H1 (cell line): ENCODE measurements at regions not wholly inside any gene's neighbourhood (a gene's known extent, or its start where the extent isn't known, plus 50 kb on each side); places are given as distances from the start of the nearest gene placed in this dataset.

Experiments used
- ATF3 ChIP-seq: IDR thresholded peaks from 2 replicates; pipeline ENCODE4 v1.6.1; 2011; ENCODE audit warnings: low read depth, mild to moderate bottlenecking, low read length; ENCODE audit not compliant: insufficient read depth
- CHD7 ChIP-seq: fragments of 300-600 bp; sonication (generic); IDR thresholded peaks from 2 replicates; pipeline ENCODE4 v1.7.1; 2012; ENCODE audit warnings: low read length, moderate library complexity, mild to moderate bottlenecking, inconsistent platforms; ENCODE audit not compliant: insufficient replicate concordance
- CTBP2 ChIP-seq: IDR thresholded peaks from 2 replicates; pipeline ENCODE4 v1.7.0; 2011; ENCODE audit warnings: borderline replicate concordance, mild to moderate bottlenecking, moderate library complexity, mixed read lengths, low read length; ENCODE audit not compliant: insufficient read depth, insufficient read length
- CTCF ChIP-seq, 3 experiments: IDR thresholded peaks; 1 replicate in 2 of 3; 2 replicates in 1 of 3; pipeline versions ENCODE4 v1.5.1 to v1.6.1; 2011; ENCODE audit warnings: low read length in 3 of 3, mild to moderate bottlenecking in 3 of 3, inconsistent platforms in 2 of 3, low read depth in 1 of 3, moderate library complexity in 1 of 3; ENCODE audit not compliant: insufficient read depth in 1 of 3; ENCODE audit errors: control extremely low read depth in 1 of 3
- RAD21 ChIP-seq, 2 experiments: IDR thresholded peaks in 1 of 2; conservative IDR thresholded peaks in 1 of 2; 2 replicates each; pipeline ENCODE4 v1.6.1; 2011; ENCODE audit warnings: low read depth in 2 of 2, low read length in 2 of 2, improper control_type of control experiment in 1 of 2, inconsistent platforms in 1 of 2, mild to moderate bottlenecking in 1 of 2, moderate library complexity in 1 of 2

- TF ChIP-seq CHD7 (no peak), RAD21 (IDR thresholded peaks at IDR 0.05 in 1 of 2, conservative IDR thresholded peaks at IDR 0.05 in 1 of 2; ENCODE audit: low read depth in 2 of 2, low read length in 2 of 2) (peak; percentile 94 to 96), ATF3 (no peak), CTCF (IDR thresholded peaks at IDR 0.05; ENCODE audit: control extremely low read depth in 1 of 3, insufficient read depth in 1 of 3, low read depth in 1 of 3, low read length in 3 of 3) (peak; percentile 14 to 76 (median 73)), CTBP2 (no peak)
These were observed 61.1 kb upstream of the VAMP7 start (continued) for GRCh38 chrX:155819966-155820491.
